ENCODE measurements at regions not wholly inside any gene's neighbourhood (a gene's known extent, or its start where the extent isn't known, plus 50 kb on each side); places are given as distances from the start of the nearest gene placed in this dataset.
A peak's percentile ranks its signal among the peaks of the same experiment; 100 is the strongest.

- H3K27me3 ChIP-seq (ENCODE audit: control insufficient read depth in 2 of 2, insufficient read depth in 2 of 2, low read length in 2 of 2), result no peaks in the 10 kb centered on the region
- no peaks in the 10 kb centered on the region for H3K79me2 ChIP-seq (ENCODE audit: control insufficient read depth, insufficient read depth, low read length)
- no peak overlapping the region for H3K4me3 ChIP-seq
- ChIA-PET POLR2A (interaction anchor here (0.5 to 1.0 kb wide), 5 partner anchors 11 to 219 kb away, joined by 3 to 5 read pairs (median 3); partner anchors contain the start of gene RNF141), CTCF (ENCODE audit: low intra/inter-chr PET ratio) (interaction anchor here (2.4 kb wide), 1 partner anchor 113 kb away, joined by 33 read pairs; no protein-coding TSS in a partner anchor)
- in situ Hi-C loops (cut with MboI) (loop anchor here (5.0 kb wide), 1 partner anchor 104 kb away; no protein-coding TSS in a partner anchor), intact Hi-C loops (cut with micrococcal nuclease) (loop anchor here (5.0 to 10.0 kb wide), 2 partner anchors 36 to 208 kb away; no protein-coding TSS in a partner anchor)
- peak overlapping the region; percentile 15; the same call in 1 of the 2 replicates for H3K4me2 ChIP-seq (ENCODE audit: insufficient read depth, low read length)
- no peak overlapping the region; the same call in 2 of the 3 replicates for H3K27ac ChIP-seq (ENCODE audit: extremely low read depth, low read depth, low read length)
- no peaks in the 10 kb centered on the region for H4K20me1 ChIP-seq (replicated peaks; ENCODE audit: control insufficient read depth, insufficient read depth, low read length)
- peak in 1 of 4 experiments; percentile 21 for DNase-seq (ENCODE audit: extremely low read depth in 1 of 4, low spot score in 3 of 4)
- BruUV-seq (replicated peaks), result no TSS peak
- peaks cover 9 to 13% of the 10 kb centered on the region in 2 experiments; a peak in 4 of 5 replicates for H3K4me1 ChIP-seq (replicated peaks in 1 of 2; ENCODE audit: control insufficient read depth in 2 of 2, insufficient read depth in 2 of 2, low read length in 2 of 2)
- no peaks in the 10 kb centered on the region for H3K36me3 ChIP-seq (ENCODE audit: control insufficient read depth, insufficient read depth, low read length)
- H3K9me1 ChIP-seq (ENCODE audit: control insufficient read depth, insufficient read depth, low read length), result no peaks in the 10 kb centered on the region
- H3K9me3 ChIP-seq (replicated peaks; ENCODE audit: control insufficient read depth, insufficient read depth, low read depth, low read length), result no peaks in the 10 kb centered on the region
- FAIRE-seq, result no peak
- peak overlapping the region; percentile 85 for H2AFZ ChIP-seq (ENCODE audit: low read depth, low read length)
- peak; percentile 21; the same call in 1 of the 3 replicates for ATAC-seq
- peak overlapping the region in 1 of 2 experiments; percentile 43; a peak in 1 of 4 replicates for H3K9ac ChIP-seq (ENCODE audit: insufficient read depth in 1 of 2, low read depth in 2 of 2, low read length in 2 of 2)
- whole genome bisulfite sequencing (ENCODE audit: insufficient coverage, low coverage, missing lambda C conversion rate), result 35% methylated on average over 12 of the region's 12 CpGs
- TF ChIP-seq SMARCE1 (IDR thresholded peaks at IDR 0.05) (peak; percentile 25; the same call in 1 of the 2 replicates), CREB3 (tag; conservative IDR thresholded peaks at IDR 0.05; ENCODE audit: low read depth) (0 out of 2 replicates have a peak, but pooled peaks have one; percentile 52), CTBP1 (IDR thresholded peaks at IDR 0.05; ENCODE audit: borderline replicate concordance) (peak; percentile 58; the same call in 1 of the 2 replicates), AFF4 (CRISPR knock-in tag; IDR thresholded peaks at IDR 0.05) (0 out of 2 replicates have a peak, but pooled peaks have one; percentile 27), LCOR (CRISPR knock-in tag; IDR thresholded peaks at IDR 0.05) (0 out of 2 replicates have a peak, but pooled peaks have one; percentile 30), BACH1 (tag; IDR thresholded peaks at IDR 0.05) (0 out of 2 replicates have a peak, but pooled peaks have one; percentile 23), KDM5B (IDR thresholded peaks at IDR 0.05; ENCODE audit: insufficient replicate concordance, low read depth, low read length) (no peak), ZNF408 (CRISPR knock-in tag; IDR thresholded peaks at IDR 0.05; ENCODE audit: low read depth) (no peak)
- TF ChIP-seq, protein P1, sequence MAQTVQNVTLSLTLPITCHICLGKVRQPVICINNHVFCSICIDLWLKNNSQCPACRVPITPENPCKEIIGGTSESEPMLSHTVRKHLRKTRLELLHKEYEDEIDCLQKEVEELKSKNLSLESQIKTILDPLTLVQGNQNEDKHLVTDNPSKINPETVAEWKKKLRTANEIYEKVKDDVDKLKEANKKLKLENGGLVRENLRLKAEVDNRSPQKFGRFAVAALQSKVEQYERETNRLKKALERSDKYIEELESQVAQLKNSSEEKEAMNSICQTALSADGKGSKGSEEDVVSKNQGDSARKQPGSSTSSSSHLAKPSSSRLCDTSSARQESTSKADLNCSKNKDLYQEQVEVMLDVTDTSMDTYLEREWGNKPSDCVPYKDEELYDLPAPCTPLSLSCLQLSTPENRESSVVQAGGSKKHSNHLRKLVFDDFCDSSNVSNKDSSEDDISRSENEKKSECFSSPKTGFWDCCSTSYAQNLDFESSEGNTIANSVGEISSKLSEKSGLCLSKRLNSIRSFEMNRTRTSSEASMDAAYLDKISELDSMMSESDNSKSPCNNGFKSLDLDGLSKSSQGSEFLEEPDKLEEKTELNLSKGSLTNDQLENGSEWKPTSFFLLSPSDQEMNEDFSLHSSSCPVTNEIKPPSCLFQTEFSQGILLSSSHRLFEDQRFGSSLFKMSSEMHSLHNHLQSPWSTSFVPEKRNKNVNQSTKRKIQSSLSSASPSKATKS (CRISPR knock-in tag; IDR thresholded peaks at IDR 0.05), result no peak
- TF ChIP-seq, protein P2, sequence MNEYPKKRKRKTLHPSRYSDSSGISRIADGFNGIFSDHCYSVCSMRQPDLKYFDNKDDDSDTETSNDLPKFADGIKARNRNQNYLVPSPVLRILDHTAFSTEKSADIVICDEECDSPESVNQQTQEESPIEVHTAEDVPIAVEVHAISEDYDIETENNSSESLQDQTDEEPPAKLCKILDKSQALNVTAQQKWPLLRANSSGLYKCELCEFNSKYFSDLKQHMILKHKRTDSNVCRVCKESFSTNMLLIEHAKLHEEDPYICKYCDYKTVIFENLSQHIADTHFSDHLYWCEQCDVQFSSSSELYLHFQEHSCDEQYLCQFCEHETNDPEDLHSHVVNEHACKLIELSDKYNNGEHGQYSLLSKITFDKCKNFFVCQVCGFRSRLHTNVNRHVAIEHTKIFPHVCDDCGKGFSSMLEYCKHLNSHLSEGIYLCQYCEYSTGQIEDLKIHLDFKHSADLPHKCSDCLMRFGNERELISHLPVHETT (CRISPR knock-in tag; conservative IDR thresholded peaks at IDR 0.05 in 1 of 2, IDR thresholded peaks at IDR 0.05 in 1 of 2), result 0 out of 4 replicates have a peak, but pooled peaks of 1 of the 2 experiments have one; percentile 44
These were observed 54.7 kb upstream of the LYVE1 start for GRCh38 chr11:10622957-10623791.
